HEK293 (cell line): ENCODE measurements at regions not wholly inside any gene's neighbourhood (a gene's known extent, or its start where the extent isn't known, plus 50 kb on each side); places are given as distances from the start of the nearest gene placed in this dataset.

Experiments
- CTCF ChIA-PET: fragments of 350-600 bp; formaldehyde crosslinking; extraction: SDS; loops from one replicate; lab custom pipeline; 2021; ENCODE audit warnings: antibody characterized with exemption; lab: Yijun Ruan, JAX
- POLR2A ChIA-PET: fragments of 300-600 bp; formaldehyde crosslinking; extraction: SDS; loops from one replicate; lab custom pipeline; 2020; ENCODE audit warnings: antibody characterized with exemption, inconsistent platforms; lab: Yijun Ruan, JAX
- H3K27ac ChIP-seq: fragments of 200-500 bp; sonication (Bioruptor generic); 2 replicates; pipeline ENCODE4 v1.5.1; 2014; ENCODE audit warnings: low read depth, low read length, control low read depth, inconsistent platforms; ENCODE audit errors: extremely low read depth
- H3K36me3 ChIP-seq, 2 experiments: fragments of 200-500 bp in 1 of 2; sonication (Bioruptor generic) in 1 of 2; 1 replicate in 1 of 2; 2 replicates in 1 of 2; pipeline ENCODE4 v1.5.1; 2014 to 2017; ENCODE audit warnings: inconsistent platforms in 2 of 2, low read length in 2 of 2; ENCODE audit not compliant: control insufficient read depth in 2 of 2, insufficient read depth in 1 of 2
- H3K4me1 ChIP-seq: fragments of 200-500 bp; sonication (Bioruptor generic); 2 replicates; pipeline ENCODE4 v1.5.1; 2014; ENCODE audit warnings: mild to moderate bottlenecking, low read length, inconsistent platforms; ENCODE audit not compliant: control insufficient read depth, insufficient read depth
- H3K4me3 ChIP-seq: 2 replicates; pipeline ENCODE4 v1.5.1; 2011; ENCODE audit warnings: low read depth, mild to moderate bottlenecking, control low read depth, low read length, moderate library complexity
- H3K9me3 ChIP-seq: fragments of 200-500 bp; sonication (Bioruptor generic); 2 replicates; pipeline ENCODE4 v1.5.1; 2014; ENCODE audit warnings: low read depth, low read length, inconsistent platforms; ENCODE audit not compliant: control insufficient read depth, insufficient read depth
- AEBP2 ChIP-seq: fragments of 450-650 bp; formaldehyde crosslinking; IDR thresholded peaks from 2 replicates; pipeline ENCODE4 v1.5.1; 2016; ENCODE audit warnings: missing biosample characterization, missing genetic modification characterization, borderline replicate concordance
- GLIS1 ChIP-seq: fragments of 450-650 bp; formaldehyde crosslinking; IDR thresholded peaks from 2 replicates; pipeline ENCODE4 v1.5.1; 2016; ENCODE audit warnings: missing biosample characterization, missing genetic modification characterization
- HOXC10 ChIP-seq: sonication (generic); formaldehyde crosslinking; IDR thresholded peaks from 2 replicates; pipeline ENCODE4 v1.8.1; 2023; ENCODE audit warnings: mild to moderate bottlenecking, missing genetic modification reagents
- MYNN ChIP-seq: fragments of 450-650 bp; formaldehyde crosslinking; IDR thresholded peaks from 2 replicates; pipeline ENCODE4 v1.5.1; 2016; ENCODE audit warnings: missing biosample characterization, missing genetic modification characterization, borderline replicate concordance
- PRDM4 ChIP-seq: fragments of 450-650 bp; formaldehyde crosslinking; IDR thresholded peaks from 2 replicates; pipeline ENCODE4 v1.5.1; 2017; ENCODE audit warnings: missing biosample characterization, missing genetic modification characterization
- SALL2 ChIP-seq: fragments of 450-650 bp; formaldehyde crosslinking; IDR thresholded peaks from 2 replicates; pipeline ENCODE4 v1.5.0; 2017; ENCODE audit warnings: missing biosample characterization, mild to moderate bottlenecking, missing genetic modification characterization, borderline replicate concordance
- ZBTB20 ChIP-seq: fragments of 450-650 bp; formaldehyde crosslinking; IDR thresholded peaks from 2 replicates; pipeline ENCODE4 v1.5.1; 2016; ENCODE audit warnings: missing biosample characterization, missing genetic modification characterization
- ZEB2 ChIP-seq: fragments of 450-650 bp; formaldehyde crosslinking; IDR thresholded peaks from 2 replicates; pipeline ENCODE4 v1.5.1; 2016; ENCODE audit warnings: missing biosample characterization, missing genetic modification characterization
- ZFP3 ChIP-seq: fragments of 450-650 bp; formaldehyde crosslinking; IDR thresholded peaks from 2 replicates; pipeline ENCODE4 v1.5.1; 2016; ENCODE audit warnings: low read depth, missing biosample characterization, missing genetic modification characterization
- ZNF132 ChIP-seq: fragments of 450-650 bp; formaldehyde crosslinking; IDR thresholded peaks from 2 replicates; pipeline ENCODE4 v1.5.1; 2017; ENCODE audit warnings: missing biosample characterization, missing genetic modification characterization, borderline replicate concordance
- ZNF211 ChIP-seq: fragments of 450-650 bp; formaldehyde crosslinking; IDR thresholded peaks from 2 replicates; pipeline ENCODE4 v1.5.1; 2016; ENCODE audit warnings: low read depth, missing biosample characterization, missing genetic modification characterization
- ZNF223 ChIP-seq: fragments of 450-650 bp; formaldehyde crosslinking; IDR thresholded peaks from 2 replicates; pipeline ENCODE4 v1.5.1; 2016; ENCODE audit warnings: missing biosample characterization, missing genetic modification characterization
- ZNF24 ChIP-seq: fragments of 450-650 bp; formaldehyde crosslinking; IDR thresholded peaks from 2 replicates; pipeline ENCODE4 v1.5.1; 2016; ENCODE audit warnings: missing biosample characterization, missing genetic modification characterization
- ZNF514 ChIP-seq: fragments of 450-650 bp; formaldehyde crosslinking; IDR thresholded peaks from 2 replicates; pipeline ENCODE4 v1.5.1; 2016; ENCODE audit warnings: missing biosample characterization, missing genetic modification characterization
- ZNF518A ChIP-seq: fragments of 450-650 bp; formaldehyde crosslinking; conservative IDR thresholded peaks from 2 replicates; pipeline ENCODE4 v1.5.1; 2016; ENCODE audit warnings: low read depth, missing biosample characterization, missing genetic modification characterization
- ZNF521 ChIP-seq: fragments of 450-650 bp; formaldehyde crosslinking; IDR thresholded peaks from 2 replicates; pipeline ENCODE4 v1.5.1; 2017; ENCODE audit warnings: missing biosample characterization, mild to moderate bottlenecking, missing genetic modification characterization
- ZNF555 ChIP-seq: fragments of 450-650 bp; formaldehyde crosslinking; conservative IDR thresholded peaks from 2 replicates; pipeline ENCODE4 v1.5.1; 2017; ENCODE audit warnings: missing biosample characterization, mild to moderate bottlenecking, missing genetic modification characterization, inconsistent platforms
- ZNF776 ChIP-seq: fragments of 450-650 bp; formaldehyde crosslinking; IDR thresholded peaks from 2 replicates; pipeline ENCODE4 v1.5.0; 2017; ENCODE audit warnings: missing biosample characterization, missing genetic modification characterization, borderline replicate concordance

- POLR2A ChIA-PET: no interaction called here
- CTCF ChIA-PET: interaction anchor here (0.7 kb wide), 1 partner anchor 30 kb away, joined by 3 read pairs; no protein-coding TSS in a partner anchor
These were observed 176.0 kb upstream of the DYRK2 start for GRCh38 chr12:67472539-67472938.

More at GRCh38 chr12:67472539-67472938, 176.0 kb upstream of the DYRK2 start:
- TF ChIP-seq ZNF514 (no peak), ZFP3 (tag by site-specific recombination) (no peak), GLIS1 (tag by site-specific recombination) (no peak), ZNF776 (no peak), ZNF555 (tag by site-specific recombination) (no peak), HOXC10 (no peak), AEBP2 (tag by site-specific recombination) (no peak), ZNF132 (tag by site-specific recombination) (no peak), ZNF518A (tag by site-specific recombination) (no peak), PRDM4 (no peak), MYNN (no peak), ZNF24 (no peak), ZNF223 (tag by site-specific recombination) (no peak), ZNF521 (tag by site-specific recombination) (no peak), SALL2 (tag by site-specific recombination) (no peak), ZBTB20 (tag by site-specific recombination) (no peak), ZNF211 (tag by site-specific recombination) (no peak), ZEB2 (tag by site-specific recombination) (no peak)
- TF ChIP-seq, all 188 proteins: peak for 0
- Histone ChIP-seq H3K36me3 (no peaks in the 10 kb centered on the region), H3K4me1 (no peaks in the 10 kb centered on the region), H3K9me3 (no peaks in the 10 kb centered on the region), H3K4me3 (no peak overlapping the region), H3K27ac (no peak overlapping the region)
